Pancreas (tissue), 10 donors: ENCODE measurements at regions not wholly inside any gene's neighbourhood (a gene's known extent, or its start where the extent isn't known, plus 50 kb on each side); places are given as distances from the start of the nearest gene placed in this dataset.

Experiments used
- ATAC-seq, 4 donors: fragments of 200-7000 bp; cut with Tn5 transposase; one replicate each; pipeline versions ENCODE4 v1.8.0 to v1.9.1; 2020; ENCODE audit warnings: mild to moderate bottlenecking in 4 of 4, moderate library complexity in 4 of 4
- DNase-seq, 6 donors: peaks; one replicate each; pipeline ENCODE4 v3.0.0-alpha.2; 2020
- FAIRE-seq: peaks from 2 replicates; lab custom pipeline; 2012; peaks lifted over from hg19 to GRCh38; lab: Jason Lieb, UNC
- H3K27ac ChIP-seq, 4 donors: fragments of 200-600 bp; sonication (generic); 1 replicate in 3 of 4; 2 replicates in 1 of 4; pipeline versions ENCODE4 v1.5.0 to v1.8.0; 2020
- H3K27me3 ChIP-seq, 4 donors: fragments of 200-600 bp; one replicate each; pipeline ENCODE4 v1.8.0; 2021
- H3K36me3 ChIP-seq, 3 donors: fragments of 200-600 bp; sonication (generic) in 1 of 3; one replicate each; pipeline versions ENCODE4 v1.5.0 to v1.8.0; 2020 to 2021
- H3K4me1 ChIP-seq, 3 donors: fragments of 200-600 bp; one replicate each; pipeline ENCODE4 v1.8.0; 2021
- H3K4me3 ChIP-seq, 4 donors: fragments of 200-600 bp; sonication (generic) in 2 of 4; one replicate each; pipeline versions ENCODE4 v1.5.0 to v1.8.0; 2020 to 2021
- H3K9me3 ChIP-seq, 4 donors: fragments of 200-600 bp; one replicate each; pipeline ENCODE4 v1.8.0; 2021
- WGBS, 2 donors: extraction: QIAGEN DNeasy Blood & Tissue Kit; methylation state at CpG; one replicate each; pipeline ENCODE4 v1.1.7; 2013; 5-methylcytosine and 5-hydroxymethylcytosine counted together
- intact Hi-C, 3 donors: fragments of 100-400 bp; cut with DNase I; formaldehyde crosslinking; loops; one replicate each; pipeline versions ENCODE4 v1.11.1 to v1.14.2; 2022
- TF ChIP-seq, protein P1 (sequence below), 4 donors: fragments of 200-600 bp; sonication (generic) in 3 of 4; IDR thresholded peaks; one replicate each; pipeline versions ENCODE4 v1.5.0 to v1.8.0; 2021; ENCODE audit warnings: antibody characterized with exemption in 4 of 4
- donor health status: healthy with polysubstance abuse.
- donor health status: DM: no; HTN: no; CAD: no; lungs with moderate emphysema.
- donor health status: DM: no; HTN: no; CAD: no.
- donor health status: control.
- donor health status: control.
- donor health status: Bipolar disorder and iron deficiency.
- donor health status: DM: yes; HTN: yes; CAD: no.
- donor health status: DM: no; HTN: no; CAD: no.
- donor health status: DM: no; HTN: no; CAD: no.
- donor health status: DM: yes; HTN: yes; CAD: no.

DNA sequence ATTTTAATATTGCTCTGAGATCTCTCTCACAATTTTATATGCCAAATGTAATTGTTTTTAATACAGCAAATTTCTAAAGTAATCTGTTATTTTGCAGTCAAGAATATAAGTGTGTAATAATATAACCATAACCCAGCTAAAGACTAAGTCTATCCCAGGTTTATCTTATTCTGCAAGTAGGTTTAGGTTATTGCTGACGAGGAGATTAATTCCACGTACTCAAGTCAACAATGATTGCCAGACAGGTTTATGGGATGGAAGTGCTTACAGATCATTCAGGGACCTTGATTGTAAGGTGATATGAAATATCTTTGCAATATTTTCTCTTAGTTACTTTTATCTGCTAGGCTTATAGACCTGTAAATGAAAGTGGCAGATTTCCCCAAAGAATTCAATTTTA lies 698.3 kb downstream of the HDGFL1 start:
- FAIRE-seq (no peak), DNase-seq (no peak), ATAC-seq (no peak)
- WGBS, 2 donors = 51 to 57% methylated on average over 2 of the region's 2 CpGs
- TF ChIP-seq, protein P1, sequence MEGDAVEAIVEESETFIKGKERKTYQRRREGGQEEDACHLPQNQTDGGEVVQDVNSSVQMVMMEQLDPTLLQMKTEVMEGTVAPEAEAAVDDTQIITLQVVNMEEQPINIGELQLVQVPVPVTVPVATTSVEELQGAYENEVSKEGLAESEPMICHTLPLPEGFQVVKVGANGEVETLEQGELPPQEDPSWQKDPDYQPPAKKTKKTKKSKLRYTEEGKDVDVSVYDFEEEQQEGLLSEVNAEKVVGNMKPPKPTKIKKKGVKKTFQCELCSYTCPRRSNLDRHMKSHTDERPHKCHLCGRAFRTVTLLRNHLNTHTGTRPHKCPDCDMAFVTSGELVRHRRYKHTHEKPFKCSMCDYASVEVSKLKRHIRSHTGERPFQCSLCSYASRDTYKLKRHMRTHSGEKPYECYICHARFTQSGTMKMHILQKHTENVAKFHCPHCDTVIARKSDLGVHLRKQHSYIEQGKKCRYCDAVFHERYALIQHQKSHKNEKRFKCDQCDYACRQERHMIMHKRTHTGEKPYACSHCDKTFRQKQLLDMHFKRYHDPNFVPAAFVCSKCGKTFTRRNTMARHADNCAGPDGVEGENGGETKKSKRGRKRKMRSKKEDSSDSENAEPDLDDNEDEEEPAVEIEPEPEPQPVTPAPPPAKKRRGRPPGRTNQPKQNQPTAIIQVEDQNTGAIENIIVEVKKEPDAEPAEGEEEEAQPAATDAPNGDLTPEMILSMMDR (IDR thresholded peaks at IDR 0.05) = no peak
- H3K9me3 ChIP-seq = no peaks in the 10 kb centered on the region
- H3K36me3 ChIP-seq = no peaks in the 10 kb centered on the region
- no peaks in the 10 kb centered on the region for H3K27me3 ChIP-seq
- no peaks in the 10 kb centered on the region for H3K4me1 ChIP-seq
- intact Hi-C loops = no loop called here
- no peak overlapping the region for H3K4me3 ChIP-seq
- H3K27ac ChIP-seq = no peak overlapping the region

DNA sequence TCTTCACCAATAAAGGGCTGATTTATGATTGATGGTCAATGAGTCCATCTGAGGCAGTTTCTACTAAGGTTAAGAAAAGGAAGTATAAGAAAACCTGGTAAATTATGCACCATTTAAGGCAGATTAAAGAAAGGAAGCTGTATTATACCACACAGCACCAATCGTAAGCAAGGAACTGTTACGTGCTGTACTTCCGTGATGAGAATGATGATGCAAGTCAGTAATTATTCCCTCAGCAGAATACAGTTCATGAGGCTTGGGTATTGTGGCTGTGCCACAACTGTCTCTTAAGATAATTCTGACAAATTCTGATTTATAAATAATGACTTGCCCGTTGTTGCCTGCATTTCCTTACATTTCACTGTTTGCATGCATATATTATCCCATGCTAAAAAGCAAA lies 699.0 kb downstream of the HDGFL1 start:
- no peaks in the 10 kb centered on the region for H3K4me1 ChIP-seq
- intact Hi-C loops = no loop called here
- H3K4me3 ChIP-seq = no peak overlapping the region
- ATAC-seq (no peak), DNase-seq (no peak), FAIRE-seq (no peak)
- WGBS, 2 donors = 77 to 87% methylated on average over 4 of the region's 4 CpGs
- no peaks in the 10 kb centered on the region for H3K9me3 ChIP-seq
- no peaks in the 10 kb centered on the region for H3K27me3 ChIP-seq
- TF ChIP-seq, protein P1 (IDR thresholded peaks at IDR 0.05) = no peak
- no peaks in the 10 kb centered on the region for H3K36me3 ChIP-seq
- H3K27ac ChIP-seq = no peak overlapping the region

DNA sequence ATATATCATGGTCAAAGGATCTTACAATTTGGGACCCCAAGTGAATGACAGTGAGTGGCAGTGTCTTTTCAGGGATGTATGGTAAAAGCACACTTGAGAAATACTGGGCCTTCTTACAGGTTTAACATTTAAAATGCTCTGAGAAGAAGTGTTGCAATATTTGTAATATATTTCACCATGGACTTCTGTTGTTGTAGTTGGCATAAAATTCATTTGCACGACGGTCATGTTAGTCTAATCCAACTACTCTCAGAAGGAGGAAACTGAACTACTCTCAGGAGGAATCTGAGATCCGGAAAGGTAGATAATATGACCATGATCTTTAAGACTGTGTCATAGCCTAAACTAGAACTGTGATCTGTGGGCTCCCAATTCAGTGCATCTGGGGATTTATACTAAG lies 700.1 kb downstream of the HDGFL1 start:
- TF ChIP-seq, protein P1 (IDR thresholded peaks at IDR 0.05) = no peak
- Histone ChIP-seq H3K4me3 (no peak overlapping the region), H3K4me1 (no peaks in the 10 kb centered on the region), H3K27ac (no peak overlapping the region), H3K36me3 (no peaks in the 10 kb centered on the region), H3K27me3 (no peaks in the 10 kb centered on the region), H3K9me3 (no peaks in the 10 kb centered on the region)
- 59 to 67% methylated on average over 3 of the region's 3 CpGs for WGBS, 2 donors
- FAIRE-seq (no peak), DNase-seq (no peak), ATAC-seq (no peak)
- intact Hi-C loops = no loop called here

DNA sequence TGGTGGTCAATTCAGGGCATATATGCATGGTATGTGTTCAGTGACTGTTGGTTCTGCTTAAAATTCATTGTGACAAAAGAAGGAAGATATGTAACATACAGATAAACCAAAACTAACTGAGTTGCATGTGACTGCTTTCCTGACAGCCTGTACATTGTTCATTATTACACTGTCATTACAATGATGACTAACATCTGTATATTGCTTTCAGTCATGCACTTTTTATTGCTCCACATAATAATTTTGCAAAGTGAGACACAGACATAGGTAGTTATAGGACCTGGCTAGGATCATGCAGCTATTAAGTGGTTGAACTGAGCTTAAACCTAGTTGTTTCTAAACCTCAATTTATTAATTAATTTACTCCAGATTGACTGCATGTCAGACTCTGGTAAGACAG lies 703.2 kb downstream of the HDGFL1 start:
- H3K4me3 ChIP-seq = no peak overlapping the region
- intact Hi-C loops = no loop called here
- DNase-seq (no peak), ATAC-seq (no peak), FAIRE-seq (no peak)
- TF ChIP-seq, protein P1 (IDR thresholded peaks at IDR 0.05) = no peak
- no peaks in the 10 kb centered on the region for H3K4me1 ChIP-seq
- no peaks in the 10 kb centered on the region for H3K9me3 ChIP-seq
- no peaks in the 10 kb centered on the region for H3K36me3 ChIP-seq
- no peak overlapping the region for H3K27ac ChIP-seq
- H3K27me3 ChIP-seq = no peaks in the 10 kb centered on the region

DNA sequence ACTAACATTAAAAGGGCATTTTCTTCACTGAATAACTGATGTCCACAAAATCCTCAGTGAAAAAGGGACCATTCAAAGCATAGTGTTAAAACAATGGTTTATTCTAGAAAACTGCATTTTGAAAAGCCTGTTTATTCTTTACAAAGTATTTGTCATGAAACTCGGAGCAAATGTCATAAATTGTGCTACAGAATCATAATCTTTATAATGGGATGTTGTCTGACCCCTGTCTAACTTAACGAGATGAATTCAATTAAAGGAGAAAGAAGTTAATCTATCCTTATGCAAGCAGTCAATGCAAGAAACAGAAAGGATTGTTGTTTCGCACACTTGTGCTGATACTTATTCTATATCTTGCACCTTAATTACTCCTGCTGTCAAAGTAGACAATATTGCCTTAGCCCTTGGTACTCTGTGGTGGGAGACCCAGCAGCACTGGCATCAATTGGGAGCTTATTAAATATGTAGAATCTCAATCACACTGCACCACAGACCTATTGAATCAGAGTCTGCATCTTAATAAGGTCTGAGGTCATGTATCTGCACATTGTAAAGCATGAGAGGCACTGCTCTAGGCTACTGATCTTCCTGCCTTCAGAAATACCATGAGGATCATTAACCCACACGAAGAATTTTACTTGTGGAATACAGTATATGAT lies 708.3 kb downstream of the HDGFL1 start:
- Histone ChIP-seq H3K9me3 (no peaks in the 10 kb centered on the region), H3K4me3 (no peak overlapping the region), H3K36me3 (no peaks in the 10 kb centered on the region), H3K27me3 (no peaks in the 10 kb centered on the region), H3K27ac (no peak overlapping the region), H3K4me1 (no peaks in the 10 kb centered on the region)
- TF ChIP-seq, protein P1 (IDR thresholded peaks at IDR 0.05) = no peak
- DNase-seq (no peak), FAIRE-seq (no peak), ATAC-seq (no peak)
- intact Hi-C loops = no loop called here
- 55 to 58% methylated on average over 4 of the region's 4 CpGs for WGBS, 2 donors
